DMS 273 (cell line): ENCODE measurements at regions not wholly inside any gene's neighbourhood (a gene's known extent, or its start where the extent isn't known, plus 50 kb on each side); places are given as distances from the start of the nearest gene placed in this dataset.

Experiments used
- DNase-seq: peaks from one replicate; lab custom pipeline; 2025; ENCODE audit not compliant: unreplicated experiment; lab: John Stamatoyannopoulos, UW

DNA sequence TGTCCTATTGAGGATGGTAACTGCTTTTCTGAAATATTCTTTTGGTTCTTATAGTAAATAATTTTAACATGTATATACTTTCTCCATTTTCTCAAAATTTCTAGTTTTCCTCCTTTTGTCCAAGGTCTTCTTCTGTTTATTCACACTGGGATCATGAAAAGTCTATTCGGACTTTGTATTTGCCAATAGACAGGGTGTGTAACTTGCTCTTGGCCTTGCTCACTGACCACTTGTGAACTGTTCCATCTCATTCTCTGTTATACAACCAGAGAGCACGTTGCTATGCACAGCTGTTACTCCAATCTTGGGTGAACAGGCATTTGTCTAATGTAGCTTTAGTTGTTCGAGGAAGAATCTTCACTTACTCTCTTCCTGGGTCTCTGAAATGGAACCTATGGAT is 388.9 kb downstream of the SH3GL2 start:
- no peak for DNase-seq

DNA sequence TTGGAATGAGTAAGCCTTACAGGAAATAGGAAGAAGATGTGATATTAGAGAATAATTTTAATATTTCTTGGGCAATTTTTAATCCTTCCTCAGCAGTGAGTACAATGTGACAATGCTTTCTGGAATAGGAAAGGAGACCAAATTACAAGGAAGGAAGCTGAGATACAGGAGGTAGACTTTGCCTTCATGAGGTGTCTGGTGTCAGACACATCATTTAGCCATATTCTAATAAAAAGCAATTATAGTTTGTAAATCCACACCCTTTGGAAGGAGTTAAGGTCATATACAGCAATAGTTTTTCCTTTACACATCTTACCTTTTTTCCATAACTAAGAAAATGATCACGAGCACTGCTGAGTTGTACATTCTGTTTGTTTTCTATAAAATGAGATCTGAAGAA is 390.4 kb downstream of the SH3GL2 start:
- no peak for DNase-seq

DNA sequence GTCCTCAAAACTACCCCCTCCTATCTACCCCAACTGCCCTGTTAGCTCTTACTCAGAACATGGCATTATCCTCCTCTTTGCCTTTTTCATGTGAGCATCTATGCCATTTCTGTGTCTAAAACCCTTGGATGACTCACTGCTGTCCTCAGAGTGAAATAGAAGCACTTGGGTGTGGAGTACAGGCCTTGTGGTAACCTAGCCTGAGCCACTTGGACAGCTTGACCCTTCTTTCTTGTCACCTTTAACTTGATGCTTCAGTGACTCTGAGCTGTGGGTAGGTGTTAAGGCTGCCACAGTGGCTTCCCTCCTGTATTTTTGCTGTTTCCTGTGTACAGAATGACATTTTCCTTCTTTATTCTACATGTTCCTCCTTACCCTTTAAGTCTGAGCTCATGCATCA is 391.4 kb downstream of the SH3GL2 start:
- no peak for DNase-seq

DNA sequence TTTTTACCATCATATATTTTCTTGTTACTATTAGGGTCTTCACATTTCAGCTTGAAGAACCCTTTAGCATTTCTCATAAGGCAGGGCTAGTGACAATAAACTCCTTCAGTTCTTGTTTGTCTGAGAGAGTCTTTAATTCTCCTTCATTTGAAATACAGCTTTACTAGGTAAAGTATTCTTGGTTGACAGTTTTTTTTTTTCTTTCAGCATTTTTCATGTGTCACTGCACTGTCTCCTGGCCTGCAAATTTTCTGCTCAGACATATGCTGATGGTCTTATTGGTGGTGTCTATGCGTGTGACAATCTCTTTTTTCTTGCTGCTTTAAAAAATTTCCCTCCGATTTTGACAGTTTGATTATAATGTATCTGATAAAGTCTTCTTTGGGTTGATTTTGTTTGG is 399.9 kb downstream of the SH3GL2 start:
- DNase-seq: no peak

DNA sequence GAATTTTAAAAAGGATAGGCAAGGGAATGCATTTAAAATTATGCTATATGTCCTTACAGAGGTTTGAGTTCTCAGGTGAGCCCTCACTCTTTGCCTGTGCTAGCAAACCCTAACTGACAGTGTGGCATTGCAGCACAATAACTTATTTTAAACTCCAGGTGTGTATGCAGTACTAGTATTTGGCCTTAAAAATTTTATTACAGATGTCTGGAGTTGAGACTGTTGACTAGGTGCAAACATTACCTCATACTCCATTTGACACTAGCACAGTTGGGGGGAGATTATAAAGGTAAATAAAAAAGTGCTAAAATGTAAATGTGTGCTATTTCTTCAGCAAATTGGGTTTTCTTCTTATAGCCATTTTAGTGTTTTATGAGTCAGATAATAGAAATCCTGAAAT is 407.7 kb downstream of the SH3GL2 start:
- DNase-seq: no peak

DNA sequence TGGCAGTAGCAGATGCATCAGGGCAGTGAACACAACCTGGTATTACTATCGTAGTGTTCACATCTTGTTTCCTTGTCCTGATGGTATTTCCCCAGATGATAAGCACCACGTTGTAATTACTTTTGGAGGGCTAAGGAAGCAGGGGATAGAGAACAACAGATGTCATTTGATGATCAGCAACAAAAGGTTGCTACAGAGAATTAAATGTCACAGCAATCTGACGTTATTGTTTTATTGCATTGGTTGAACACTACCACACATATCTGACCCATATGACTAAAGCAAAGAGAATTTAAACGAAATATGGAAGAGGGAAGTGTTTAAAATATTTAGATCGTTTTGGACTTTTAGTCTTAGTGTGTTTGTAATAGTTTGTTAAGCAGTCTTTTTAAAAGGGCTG is 408.3 kb downstream of the SH3GL2 start:
- peak; percentile 1 for DNase-seq

DNA sequence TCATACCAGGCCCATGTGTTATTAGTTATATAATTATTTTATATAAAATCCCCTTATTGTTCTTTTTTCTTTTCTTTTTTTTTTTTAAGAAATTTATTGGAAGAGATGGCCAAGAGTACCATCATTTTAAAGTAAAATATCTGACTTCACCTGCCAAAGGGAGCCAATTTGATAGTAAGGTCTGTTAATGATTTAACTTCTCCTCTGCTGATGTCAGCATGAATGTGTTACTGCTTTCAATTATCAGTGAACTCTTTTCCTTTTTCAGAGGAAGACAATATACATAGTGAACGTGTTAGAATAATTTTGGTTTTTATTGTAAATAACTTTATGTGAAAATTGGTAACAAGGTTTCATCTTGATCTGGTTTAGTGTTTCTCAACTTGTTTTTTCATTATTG is 409.6 kb downstream of the SH3GL2 start:
- no peak for DNase-seq

DNA sequence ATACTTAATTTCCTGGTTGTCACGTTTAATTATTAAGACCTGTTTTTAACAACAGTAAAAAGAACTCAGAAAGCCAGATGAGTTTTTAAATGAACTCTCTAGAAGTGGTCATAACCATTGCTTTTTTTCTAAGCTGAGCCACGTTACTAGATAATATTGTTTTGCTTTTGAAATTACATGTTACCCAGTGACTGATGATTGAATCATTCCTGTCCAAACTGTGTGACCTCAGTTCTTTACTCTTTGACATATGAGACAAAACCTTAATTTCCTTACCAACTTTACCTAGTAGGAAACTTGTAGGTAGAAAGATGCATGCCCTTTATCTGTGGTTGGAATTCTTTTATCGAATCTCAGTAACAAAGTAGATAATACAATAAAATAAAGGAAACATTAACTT is 411.7 kb downstream of the SH3GL2 start:
- DNase-seq: no peak

DNA sequence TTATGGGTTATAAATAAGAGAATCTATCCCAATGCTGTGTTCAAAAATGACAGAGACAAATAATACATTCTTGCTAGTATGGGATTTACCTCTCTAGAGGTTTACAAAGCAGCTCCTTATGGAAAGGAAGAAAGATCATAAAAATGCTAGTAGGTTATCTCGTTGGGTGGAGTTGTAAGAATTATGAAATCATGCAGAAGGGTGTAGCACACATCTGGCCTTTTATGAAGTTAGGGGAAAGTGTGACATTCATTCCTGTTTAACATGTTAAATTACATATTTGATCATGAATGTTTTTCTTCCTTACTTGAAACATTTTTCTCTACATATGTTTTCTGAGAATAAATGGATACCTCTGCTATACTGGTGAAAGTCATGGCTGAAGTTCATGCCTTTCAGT is 414.2 kb downstream of the SH3GL2 start:
- DNase-seq: no peak

DNA sequence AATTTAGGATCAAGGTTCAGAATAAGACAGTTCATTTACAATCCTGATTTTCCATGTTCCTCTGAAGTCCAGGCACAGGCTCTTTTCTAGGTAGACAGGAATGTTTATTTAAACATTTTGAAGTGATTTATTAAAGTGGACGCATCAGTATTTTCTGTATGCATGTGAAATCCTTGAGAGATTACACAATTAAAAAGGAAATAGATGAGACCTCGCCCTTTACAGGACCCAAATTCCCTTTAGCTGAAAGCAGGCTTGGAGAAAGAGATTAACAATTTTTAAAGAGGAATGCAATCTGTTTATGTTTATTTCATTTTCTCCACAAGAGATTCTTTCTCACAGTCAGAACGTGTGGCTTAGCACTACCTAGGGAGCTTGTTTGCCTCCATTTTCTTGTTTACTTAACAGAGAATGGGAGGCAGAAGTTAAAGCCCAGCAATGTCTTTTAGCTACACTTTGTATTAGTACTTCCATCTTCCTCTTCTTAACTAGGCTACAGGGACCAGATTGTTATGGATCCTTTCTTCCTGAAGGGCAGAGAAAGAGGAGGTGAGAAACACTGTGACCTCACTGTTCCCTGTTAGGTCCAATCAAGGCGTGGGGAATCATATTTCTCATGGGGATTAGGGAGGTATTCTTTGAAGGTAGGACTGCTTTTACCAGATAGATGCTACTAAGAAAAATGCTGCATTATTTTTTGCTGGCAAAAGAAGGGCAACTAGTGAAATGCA is 416.0 kb downstream of the SH3GL2 start:
- DNase-seq: peak; percentile 2

DNA sequence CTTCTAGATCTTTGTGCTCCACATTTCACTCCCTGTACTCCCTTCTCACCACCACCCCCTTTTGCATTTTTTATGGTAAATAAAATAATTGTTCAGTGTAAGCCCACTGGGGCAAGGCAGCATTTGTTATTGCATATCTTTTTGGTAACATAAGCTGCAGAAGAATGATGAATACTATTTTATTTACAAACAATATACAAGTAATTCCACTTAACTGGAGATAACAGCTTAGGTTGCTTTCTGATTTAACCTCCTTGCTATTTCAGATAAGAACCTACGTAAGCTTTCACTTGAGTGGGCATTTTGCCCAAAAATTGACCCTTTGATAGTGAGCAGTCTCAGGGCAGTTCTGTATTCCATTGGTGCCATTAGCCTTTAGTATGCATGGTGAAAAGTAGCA is 417.9 kb downstream of the SH3GL2 start:
- no peak for DNase-seq

DNA sequence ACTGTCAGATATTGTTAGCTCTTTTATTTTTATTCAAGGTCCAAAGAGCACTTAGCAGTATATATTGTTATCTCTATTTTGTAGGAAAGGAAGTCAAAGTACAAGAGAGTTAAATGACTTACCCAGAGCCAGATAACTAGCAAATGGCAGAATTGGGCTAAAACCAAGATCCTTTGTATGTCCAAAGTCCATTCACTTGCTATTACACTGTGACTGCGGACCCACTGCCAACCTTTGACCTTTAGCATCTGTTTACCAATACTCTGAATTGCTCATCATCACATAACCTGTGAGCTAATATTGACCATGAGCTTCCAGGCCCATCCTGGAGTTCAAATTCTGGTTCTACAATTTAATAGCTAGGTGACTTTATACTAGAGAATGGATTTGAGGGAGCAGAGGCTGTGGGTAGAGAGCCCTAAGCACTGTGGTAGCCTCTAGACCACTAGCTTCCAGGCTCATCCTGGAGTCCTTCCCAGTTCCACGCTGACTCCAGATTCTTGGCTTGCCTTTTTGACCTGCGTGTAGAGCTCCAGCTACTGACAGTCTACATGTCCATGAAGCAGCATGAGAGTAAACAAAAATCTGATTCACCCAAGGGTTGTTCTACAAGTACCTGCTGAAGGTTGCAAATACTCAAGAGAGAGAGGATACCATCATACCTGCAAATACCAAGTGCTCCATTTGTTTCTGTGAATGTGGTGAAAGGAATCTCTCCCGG is 424.0 kb downstream of the SH3GL2 start:
- no peak for DNase-seq

DNA sequence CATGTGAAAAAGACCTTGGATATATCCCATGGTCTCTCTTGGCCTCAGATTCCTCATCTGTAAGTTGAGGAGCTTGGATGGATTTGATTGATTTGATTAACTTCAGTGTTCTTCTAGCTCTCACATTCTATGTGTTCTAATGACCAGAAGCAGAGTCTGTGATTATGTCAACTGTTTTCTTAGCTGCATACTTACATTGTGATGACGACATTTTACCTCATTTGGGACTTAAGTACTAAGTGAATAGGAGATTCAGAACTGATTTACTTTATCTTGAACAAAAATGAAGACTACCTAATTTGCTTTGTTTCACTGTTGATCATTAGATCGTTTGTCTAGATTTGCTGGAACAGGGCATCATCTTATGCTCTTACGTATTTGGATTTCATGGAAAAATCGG is 427.7 kb downstream of the SH3GL2 start:
- no peak for DNase-seq

DNA sequence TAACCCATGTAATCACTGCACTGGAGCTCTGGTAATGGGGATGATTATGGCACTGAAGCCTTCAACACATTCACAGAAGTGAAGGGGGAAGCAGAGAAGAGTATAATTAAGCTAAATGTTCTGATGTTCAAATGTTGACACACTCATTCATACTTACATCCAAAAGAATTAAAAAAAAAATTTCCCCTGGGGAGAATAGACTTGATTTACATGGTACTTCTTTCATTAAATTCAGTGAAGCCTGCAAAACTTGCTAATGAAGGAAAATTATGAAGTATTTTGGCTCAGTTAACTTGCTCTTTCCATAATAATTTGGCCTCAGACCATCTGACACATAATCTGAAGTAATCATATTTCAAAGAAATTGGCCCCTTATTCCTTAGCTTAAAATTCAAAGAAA is 428.8 kb downstream of the SH3GL2 start:
- DNase-seq: no peak

DNA sequence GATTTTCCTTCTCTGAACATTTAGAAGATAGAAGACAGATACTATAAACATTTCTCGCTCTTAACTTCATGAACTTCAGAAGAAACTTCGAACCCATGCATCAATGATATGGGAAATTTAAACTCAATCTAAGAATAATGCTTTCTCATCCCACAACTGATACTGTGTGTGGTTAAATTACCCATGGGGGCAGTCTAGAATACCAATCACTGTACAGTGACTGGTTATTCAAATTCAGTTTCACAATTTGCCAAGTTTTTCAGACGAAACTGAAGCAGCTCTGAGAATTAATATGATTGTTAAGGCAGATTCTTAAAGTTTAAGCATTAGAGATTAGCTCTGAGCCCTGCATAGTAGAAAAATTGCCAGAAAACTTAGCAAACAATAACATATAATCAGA is 431.0 kb downstream of the SH3GL2 start:
- DNase-seq: no peak

DNA sequence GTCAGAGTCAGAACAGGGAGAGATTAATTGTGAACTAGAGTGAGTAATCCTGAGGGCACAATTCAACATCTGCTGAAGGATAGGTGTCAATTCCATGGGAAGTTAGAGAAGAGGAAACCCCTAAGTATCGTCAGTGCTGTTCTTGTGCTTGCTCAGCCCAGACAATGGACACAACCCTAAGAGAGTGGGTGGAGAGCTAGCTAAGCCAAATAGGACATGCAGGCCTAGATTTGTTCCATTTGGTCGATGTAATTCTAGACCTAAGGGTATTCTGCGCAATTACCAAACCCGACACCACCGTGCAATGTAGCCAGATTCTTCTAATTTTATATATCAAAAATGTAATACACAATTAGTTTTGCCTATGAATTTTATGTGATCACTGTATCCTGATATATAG is 431.6 kb downstream of the SH3GL2 start:
- DNase-seq: no peak

DNA sequence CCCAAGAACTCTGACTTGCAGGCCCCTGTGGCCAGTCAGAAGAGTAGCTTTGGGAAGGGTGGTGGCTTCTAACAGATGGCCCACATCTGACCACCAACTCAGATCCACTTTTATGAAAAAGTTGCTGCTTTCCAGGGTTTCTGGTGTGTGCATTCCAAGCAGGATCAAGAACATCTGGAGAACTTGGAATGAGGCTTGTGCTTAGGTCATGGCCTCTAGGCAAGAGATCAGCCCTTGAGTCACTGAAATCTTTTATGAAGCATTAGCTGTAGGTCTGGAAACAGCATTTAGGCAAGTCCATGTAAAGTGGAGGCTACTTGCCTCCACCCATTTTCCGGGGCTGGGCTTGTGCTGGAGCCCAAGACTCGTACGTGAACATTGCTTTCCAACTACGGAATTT is 433.3 kb downstream of the SH3GL2 start:
- DNase-seq: no peak

DNA sequence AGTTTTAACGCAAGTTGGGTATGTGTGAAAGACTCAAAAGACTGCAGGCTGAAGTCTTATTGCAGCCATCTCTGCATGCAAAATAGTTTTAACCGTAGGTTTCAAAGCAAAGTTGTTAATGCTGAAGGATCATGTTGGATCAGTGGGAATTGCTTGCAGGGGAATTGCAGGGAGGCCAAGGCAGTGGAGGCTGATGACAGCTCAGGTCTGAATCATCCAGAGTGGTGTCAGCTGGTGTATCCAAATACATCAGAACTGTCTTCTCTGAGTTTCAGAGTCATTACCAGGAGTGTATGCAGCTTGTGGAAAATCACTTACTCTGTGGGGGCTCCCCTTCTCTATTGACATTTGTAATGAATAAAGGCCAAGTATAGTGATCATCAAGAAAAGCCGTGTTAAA is 435.7 kb downstream of the SH3GL2 start:
- DNase-seq: no peak

DNA sequence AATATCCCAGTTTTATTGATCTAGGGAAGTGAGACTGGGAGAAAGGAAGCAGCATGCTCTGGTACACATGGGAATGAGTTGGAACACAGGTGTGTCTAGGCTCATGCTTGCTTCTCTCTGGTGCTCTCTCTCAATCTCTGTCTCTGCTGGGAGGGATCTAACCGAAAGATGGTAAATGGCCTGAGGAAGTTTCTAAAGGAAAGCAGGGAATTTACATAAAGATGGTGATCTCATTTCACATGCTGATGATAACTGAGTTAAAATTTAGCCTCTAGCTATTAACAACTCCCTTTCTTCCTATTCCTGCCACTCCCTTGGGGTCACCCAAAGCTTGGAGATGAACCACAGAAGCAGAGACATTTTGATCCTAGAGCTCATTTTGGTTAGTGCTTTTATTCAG is 436.2 kb downstream of the SH3GL2 start:
- no peak for DNase-seq

DNA sequence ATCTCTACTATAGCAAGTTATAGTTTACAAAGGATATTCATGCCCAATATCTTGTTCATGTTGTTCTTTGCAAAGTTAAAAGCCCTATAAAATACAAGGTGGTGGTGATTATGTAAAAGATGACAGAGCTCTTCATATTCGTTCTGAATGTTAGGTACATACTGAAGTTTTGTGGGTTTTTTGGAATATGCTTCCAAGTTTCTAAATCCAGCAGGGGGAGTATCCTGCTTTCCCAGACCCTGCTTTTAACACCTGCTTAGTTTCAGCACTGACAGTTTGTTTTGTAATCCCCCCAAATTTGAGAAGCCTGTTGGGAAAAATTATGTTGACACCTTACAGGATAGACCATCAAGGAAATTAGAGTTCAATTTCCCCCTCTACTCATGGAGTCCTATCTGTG is 438.3 kb downstream of the SH3GL2 start:
- DNase-seq: peak; percentile 5

DNA sequence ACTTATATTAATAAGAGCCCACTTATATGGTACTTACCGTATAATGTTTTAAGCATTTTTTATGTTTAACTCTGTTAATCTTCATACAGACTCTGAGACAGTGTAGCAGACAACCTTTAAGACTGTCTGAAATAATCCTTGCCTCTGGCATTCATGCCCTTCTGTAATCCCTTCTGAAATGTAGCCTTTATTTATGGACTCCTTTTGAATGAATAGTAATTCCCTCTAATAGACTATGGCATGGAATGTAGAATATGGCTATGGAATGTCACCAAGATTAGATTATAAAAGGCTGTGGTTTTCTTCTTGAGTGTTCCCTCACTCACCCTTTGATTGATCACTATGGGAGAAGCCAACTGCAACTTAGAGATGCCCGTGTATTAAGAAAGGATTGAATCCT is 439.4 kb downstream of the SH3GL2 start:
- no peak for DNase-seq

DNA sequence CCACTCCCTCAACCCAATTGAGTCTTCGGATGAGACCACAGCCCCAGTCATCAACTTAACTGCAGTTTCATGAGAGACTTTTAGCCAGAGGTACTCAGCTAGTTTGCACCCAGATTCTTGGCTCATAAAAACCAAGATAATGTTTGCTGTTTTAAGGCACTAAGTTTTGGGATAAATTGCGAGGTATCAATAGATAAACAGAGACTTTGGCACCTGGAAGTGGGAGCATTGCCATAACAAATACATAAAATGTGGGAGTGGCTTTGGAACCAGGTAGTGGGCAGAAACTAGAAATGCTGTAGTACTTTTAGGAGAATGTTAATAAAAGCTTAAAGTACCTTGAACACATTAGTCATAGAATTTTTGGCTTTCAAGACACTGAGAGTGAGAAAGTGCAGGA is 439.8 kb downstream of the SH3GL2 start:
- no peak for DNase-seq
